ENCODE measurements at regions not wholly inside any gene's neighbourhood (a gene's known extent, or its start where the extent isn't known, plus 50 kb on each side); places are given as distances from the start of the nearest gene placed in this dataset.

- Histone ChIP-seq H3K9ac (ENCODE audit: insufficient read depth in 1 of 2, low read depth in 2 of 2, low read length in 2 of 2) (no peak overlapping the region), H3K9me1 (ENCODE audit: control insufficient read depth, insufficient read depth, low read length) (no peaks in the 10 kb centered on the region), H3K4me1 (replicated peaks in 1 of 2; ENCODE audit: control insufficient read depth in 2 of 2, insufficient read depth in 2 of 2, low read length in 2 of 2) (no peaks in the 10 kb centered on the region), H4K20me1 (replicated peaks; ENCODE audit: control insufficient read depth, insufficient read depth, low read length) (no peaks in the 10 kb centered on the region), H3K27ac (ENCODE audit: extremely low read depth, low read depth, low read length) (no peak overlapping the region), H3K27me3 (ENCODE audit: control insufficient read depth in 2 of 2, insufficient read depth in 2 of 2, low read length in 2 of 2) (no peaks in the 10 kb centered on the region), H3K79me2 (ENCODE audit: control insufficient read depth, insufficient read depth, low read length) (no peaks in the 10 kb centered on the region), H3K4me2 (ENCODE audit: insufficient read depth, low read length) (no peak overlapping the region), H3K36me3 (ENCODE audit: control insufficient read depth, insufficient read depth, low read length) (no peaks in the 10 kb centered on the region), H3K4me3 (no peak overlapping the region), H3K9me3 (replicated peaks; ENCODE audit: control insufficient read depth, insufficient read depth, low read depth, low read length) (no peaks in the 10 kb centered on the region), H2AFZ (ENCODE audit: low read depth, low read length) (no peak overlapping the region)
- in situ Hi-C loops (cut with MboI) (no loop called here), intact Hi-C loops (cut with micrococcal nuclease) (no loop called here)
- ATAC-seq (no peak), DNase-seq (ENCODE audit: extremely low read depth in 1 of 4, low spot score in 3 of 4) (no peak), FAIRE-seq (no peak)
- ChIA-PET CTCF (ENCODE audit: low intra/inter-chr PET ratio) (no interaction called here), POLR2A (no interaction called here)
- WGBS (ENCODE audit: insufficient coverage, low coverage, missing lambda C conversion rate), result 23% methylated on average over 2 of the region's 2 CpGs
- TF ChIP-seq, protein P1, sequence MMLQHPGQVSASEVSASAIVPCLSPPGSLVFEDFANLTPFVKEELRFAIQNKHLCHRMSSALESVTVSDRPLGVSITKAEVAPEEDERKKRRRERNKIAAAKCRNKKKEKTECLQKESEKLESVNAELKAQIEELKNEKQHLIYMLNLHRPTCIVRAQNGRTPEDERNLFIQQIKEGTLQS (IDR thresholded peaks at IDR 0.05), result no peak
- TF ChIP-seq, protein P1 (CRISPR knock-in tag; conservative IDR thresholded peaks at IDR 0.05), result no peak
- TF ChIP-seq SAFB (IDR thresholded peaks at IDR 0.05; ENCODE audit: borderline replicate concordance, low read depth, low read length) (no peak), BRCA1 (IDR thresholded peaks at IDR 0.05) (no peak), BRCA1 (CRISPR knock-in tag; IDR thresholded peaks at IDR 0.05) (no peak), NCOA1 (IDR thresholded peaks at IDR 0.05; ENCODE audit: low read depth) (no peak), HSF4 (CRISPR knock-in tag; IDR thresholded peaks at IDR 0.05; ENCODE audit: borderline replicate concordance) (no peak), ZNF79 (CRISPR knock-in tag; IDR thresholded peaks at IDR 0.05; ENCODE audit: low read depth) (no peak), ZNF134 (CRISPR knock-in tag; conservative IDR thresholded peaks at IDR 0.05) (no peak), ETV1 (tag; conservative IDR thresholded peaks at IDR 0.05; ENCODE audit: low read depth) (no peak), SRF (CRISPR knock-in tag; IDR thresholded peaks at IDR 0.05) (no peak), GABPB1 (CRISPR knock-in tag; IDR thresholded peaks at IDR 0.05) (no peak), ERF (CRISPR knock-in tag; IDR thresholded peaks at IDR 0.05) (no peak), PCBP2 (IDR thresholded peaks at IDR 0.05; ENCODE audit: low read depth, low read length, poor library complexity, severe bottlenecking) (no peak)
- TF ChIP-seq, protein P2, sequence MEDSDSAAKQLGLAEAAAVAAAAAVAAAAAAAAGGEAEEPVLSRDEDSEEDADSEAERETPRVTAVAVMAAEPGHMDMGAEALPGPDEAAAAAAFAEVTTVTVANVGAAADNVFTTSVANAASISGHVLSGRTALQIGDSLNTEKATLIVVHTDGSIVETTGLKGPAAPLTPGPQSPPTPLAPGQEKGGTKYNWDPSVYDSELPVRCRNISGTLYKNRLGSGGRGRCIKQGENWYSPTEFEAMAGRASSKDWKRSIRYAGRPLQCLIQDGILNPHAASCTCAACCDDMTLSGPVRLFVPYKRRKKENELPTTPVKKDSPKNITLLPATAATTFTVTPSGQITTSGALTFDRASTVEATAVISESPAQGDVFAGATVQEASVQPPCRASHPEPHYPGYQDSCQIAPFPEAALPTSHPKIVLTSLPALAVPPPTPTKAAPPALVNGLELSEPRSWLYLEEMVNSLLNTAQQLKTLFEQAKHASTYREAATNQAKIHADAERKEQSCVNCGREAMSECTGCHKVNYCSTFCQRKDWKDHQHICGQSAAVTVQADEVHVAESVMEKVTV (CRISPR knock-in tag; IDR thresholded peaks at IDR 0.05), result no peak
- BruUV-seq (replicated peaks), result no TSS peak
Observed at GRCh38 chrX:124680287-124680686, 333.9 kb downstream of the SH2D1A start.

Measured in K562 (cell line).